HEK293T (cell line): ENCODE measurements at regions not wholly inside any gene's neighbourhood (a gene's known extent, or its start where the extent isn't known, plus 50 kb on each side); places are given as distances from the start of the nearest gene placed in this dataset.
"Not testable (repeated sequence)": the region's sequence is repeated elsewhere in the genome, so short reads cannot be mapped to it uniquely, and the experiment has no call there.

Experiments
- CTCF ChIA-PET: fragments of 350-600 bp; formaldehyde crosslinking; extraction: SDS; loops from one replicate; lab custom pipeline; 2021; ENCODE audit warnings: antibody characterized with exemption, inconsistent platforms; lab: Yijun Ruan, JAX
- POLR2A ChIA-PET: fragments of 350-600 bp; formaldehyde crosslinking; extraction: SDS; loops from one replicate; lab custom pipeline; 2020; ENCODE audit warnings: antibody characterized with exemption, inconsistent platforms; lab: Yijun Ruan, JAX
- DNase-seq: peaks from one replicate; pipeline ENCODE4 v3.0.0; 2012; ENCODE audit warnings: mixed read lengths; ENCODE audit errors: extremely low spot score
- ARNT ChIP-seq: fragments of 450-650 bp; IDR thresholded peaks from 2 replicates; pipeline ENCODE4 v1.6.1; 2017; ENCODE audit warnings: mild to moderate bottlenecking
- BHLHE40 ChIP-seq: fragments of 450-650 bp; IDR thresholded peaks from 2 replicates; pipeline ENCODE4 v1.6.1; 2016; ENCODE audit warnings: mild to moderate bottlenecking, moderate library complexity, borderline replicate concordance
- CTBP1 ChIP-seq: fragments of 450-650 bp; IDR thresholded peaks from 2 replicates; pipeline ENCODE4 v1.6.1; 2016; ENCODE audit warnings: borderline replicate concordance
- ELF4 ChIP-seq: fragments of 450-650 bp; IDR thresholded peaks from 2 replicates; pipeline ENCODE4 v1.6.1; 2017; ENCODE audit warnings: antibody characterized with exemption
- FOXA1 ChIP-seq: fragments of 450-650 bp; IDR thresholded peaks from 2 replicates; pipeline ENCODE4 v1.6.1; 2016; ENCODE audit warnings: mild to moderate bottlenecking
- FOXK2 ChIP-seq: fragments of 450-650 bp; IDR thresholded peaks from 2 replicates; pipeline ENCODE4 v1.6.1; 2016; ENCODE audit warnings: mild to moderate bottlenecking
- FOXM1 ChIP-seq: fragments of 450-650 bp; IDR thresholded peaks from 2 replicates; pipeline ENCODE4 v1.6.1; 2017; ENCODE audit warnings: mild to moderate bottlenecking, borderline replicate concordance
- HDGF ChIP-seq: fragments of 450-650 bp; IDR thresholded peaks from 2 replicates; pipeline ENCODE4 v1.6.1; 2017; ENCODE audit warnings: antibody characterized with exemption, borderline replicate concordance
- L3MBTL2 ChIP-seq: fragments of 450-650 bp; conservative IDR thresholded peaks from 2 replicates; pipeline ENCODE4 v1.6.1; 2016; ENCODE audit warnings: mild to moderate bottlenecking
- LEF1 ChIP-seq: fragments of 450-650 bp; IDR thresholded peaks from 2 replicates; pipeline ENCODE4 v1.6.1; 2017; ENCODE audit warnings: mild to moderate bottlenecking, borderline replicate concordance
- NFRKB ChIP-seq: fragments of 450-650 bp; IDR thresholded peaks from 2 replicates; pipeline ENCODE4 v1.6.1; 2016; ENCODE audit warnings: mild to moderate bottlenecking, moderate library complexity
- PKNOX1 ChIP-seq: fragments of 450-650 bp; IDR thresholded peaks from 2 replicates; pipeline ENCODE4 v1.6.1; 2016
- SP1 ChIP-seq: fragments of 450-650 bp; IDR thresholded peaks from 2 replicates; pipeline ENCODE4 v1.6.1; 2017
- SUZ12 ChIP-seq: fragments of 450-650 bp; IDR thresholded peaks from 2 replicates; pipeline ENCODE4 v1.6.1; 2016; ENCODE audit warnings: mild to moderate bottlenecking
- TARDBP ChIP-seq: fragments of 450-650 bp; IDR thresholded peaks from 2 replicates; pipeline ENCODE4 v1.6.1; 2016
- ZNF384 ChIP-seq: fragments of 450-650 bp; IDR thresholded peaks from 2 replicates; pipeline ENCODE4 v1.6.1; 2016

DNA sequence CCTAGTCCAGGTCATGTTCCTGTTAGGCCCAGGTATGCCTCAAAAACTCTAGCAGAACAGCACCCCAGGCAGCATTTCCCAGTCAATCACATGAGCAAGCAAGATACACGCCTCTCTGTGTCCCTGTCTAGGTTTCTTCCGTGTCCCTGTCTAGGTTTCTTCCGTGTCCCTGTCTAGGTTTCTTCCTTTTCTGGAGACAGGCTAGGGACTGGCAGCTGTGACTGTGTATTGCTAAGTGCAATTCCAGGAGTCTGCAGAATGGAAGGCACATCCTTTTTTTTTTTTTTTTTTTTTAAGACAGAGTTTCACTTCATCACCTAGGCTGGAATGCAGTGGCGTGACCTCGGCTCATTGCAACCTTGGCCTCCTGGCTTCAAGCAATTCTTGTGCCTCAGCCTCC lies 77.6 kb downstream of the SETD4 start:
- no peak for DNase-seq
- ChIA-PET CTCF (no interaction called here), POLR2A (no interaction called here)
- TF ChIP-seq FOXA1: no peak
- TF ChIP-seq BHLHE40: no peak
- no peak for TF ChIP-seq SP1
- no peak for TF ChIP-seq ELF4
- no peak for TF ChIP-seq PKNOX1
- no peak for TF ChIP-seq NFRKB
- no peak for TF ChIP-seq L3MBTL2
- no peak for TF ChIP-seq CTBP1
- no peak for TF ChIP-seq FOXM1
- TF ChIP-seq SUZ12: no peak
- no peak for TF ChIP-seq HDGF
- TF ChIP-seq ARNT: no peak
- no peak for TF ChIP-seq TARDBP

- ChIA-PET POLR2A (no interaction called here), CTCF (no interaction called here)
- DNase-seq: no peak
- no peak for TF ChIP-seq HDGF
- TF ChIP-seq FOXA1: no peak
- TF ChIP-seq PKNOX1: no peak
- TF ChIP-seq ZNF384: no peak
- TF ChIP-seq TARDBP: no peak
- no peak for TF ChIP-seq L3MBTL2
- TF ChIP-seq FOXK2: no peak
- no peak for TF ChIP-seq LEF1
- TF ChIP-seq BHLHE40: no peak
- TF ChIP-seq SUZ12: no peak
- TF ChIP-seq NFRKB: no peak
- no peak for TF ChIP-seq ELF4
- no peak for TF ChIP-seq FOXM1
- no peak for TF ChIP-seq SP1
- no peak for TF ChIP-seq CTBP1
- no peak for TF ChIP-seq ARNT
Observed at GRCh38 chr21:35981514-35982070, 78.7 kb downstream of the SETD4 start.

- ChIA-PET POLR2A (no interaction called here), CTCF (no interaction called here)
- DNase-seq: no peak
- no peak for TF ChIP-seq SP1
- no peak for TF ChIP-seq SUZ12
- no peak for TF ChIP-seq CTBP1
- no peak for TF ChIP-seq NFRKB
- TF ChIP-seq LEF1: no peak
- TF ChIP-seq TARDBP: no peak
- no peak for TF ChIP-seq BHLHE40
- no peak for TF ChIP-seq L3MBTL2
- no peak for TF ChIP-seq ELF4
- TF ChIP-seq ZNF384: no peak
Observed at GRCh38 chr21:35980821-35981220, 79.5 kb downstream of the SETD4 start.

DNA sequence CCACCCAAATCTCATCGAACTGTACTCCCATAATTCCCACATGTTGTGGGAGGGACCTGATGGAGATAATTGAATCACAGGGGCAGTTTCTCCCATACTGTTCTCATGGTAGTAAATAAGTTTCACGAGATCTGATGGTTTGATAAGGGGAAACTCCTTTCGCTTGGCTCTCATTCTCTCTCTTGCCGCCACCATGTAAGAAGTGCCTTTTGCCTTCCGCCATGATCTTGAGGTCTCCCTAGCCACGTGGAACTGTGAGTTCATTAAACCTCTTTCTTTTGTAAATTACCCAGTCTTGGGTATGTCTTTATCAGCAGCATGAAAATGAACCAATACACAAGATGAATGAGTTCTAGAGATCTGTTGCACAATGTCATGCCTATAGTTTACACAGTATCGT lies 82.5 kb downstream of the SETD4 start:
- CTCF ChIA-PET, POLR2A ChIA-PET, DNase-seq: not testable (repeated sequence)

GRCh38 chr21:35976929-35977328 lies 83.4 kb downstream of the SETD4 start:
- DNase-seq: no peak
- TF ChIP-seq LEF1 (no peak), CTBP1 (no peak), FOXM1 (no peak), FOXA1 (no peak), HDGF (no peak), FOXK2 (no peak), SP1 (no peak), PKNOX1 (no peak), TARDBP (no peak), L3MBTL2 (no peak)
- ChIA-PET CTCF (no interaction called here), POLR2A (no interaction called here)

DNA sequence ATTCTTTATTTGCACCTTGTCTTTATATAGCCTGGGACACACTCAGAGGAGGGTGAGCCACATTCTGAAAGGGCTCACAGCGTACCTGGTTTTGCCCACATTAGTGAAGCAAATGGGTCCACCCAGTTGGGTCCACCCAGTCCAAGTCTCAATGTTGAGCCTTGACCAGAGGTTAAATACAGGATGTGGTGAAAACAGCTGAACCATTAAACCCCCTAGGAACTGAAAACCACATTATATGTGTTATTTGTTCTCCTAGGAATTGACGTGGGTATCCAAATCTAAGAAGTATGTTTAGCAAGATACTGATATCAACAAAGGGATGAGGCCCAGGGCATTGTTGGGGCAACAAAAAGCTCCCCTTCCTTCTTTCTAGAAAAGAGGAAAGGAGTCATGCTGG lies 83.8 kb downstream of the SETD4 start:
- CTCF ChIA-PET: no interaction called here
- DNase-seq: no peak
- TF ChIP-seq FOXM1 (no peak), HDGF (no peak), FOXK2 (no peak), ELF4 (no peak), SUZ12 (no peak), SP1 (no peak), LEF1 (no peak), NFRKB (no peak), L3MBTL2 (no peak), PKNOX1 (no peak), ZNF384 (no peak), CTBP1 (no peak)
- POLR2A ChIA-PET: no interaction called here
